OCI-LY3 (cell line): ENCODE measurements at regions not wholly inside any gene's neighbourhood (a gene's known extent, or its start where the extent isn't known, plus 50 kb on each side); places are given as distances from the start of the nearest gene placed in this dataset.

Source experiments
- H2AFZ ChIP-seq: fragments of 200-600, 300-600 bp; shearing (Covaris generic); 2 replicates; pipeline ENCODE4 v1.6.0; 2014; ENCODE audit warnings: antibody characterized with exemption, low read depth, low read length
- H3K27ac ChIP-seq: fragments of 200-600, 300-600 bp; sonication (generic); 2 replicates; pipeline ENCODE4 v1.5.1; 2014; ENCODE audit warnings: mild to moderate bottlenecking, low read length, moderate library complexity, mixed read lengths
- H3K27me3 ChIP-seq: fragments of 200-600, 300-600 bp; sonication (generic); 2 replicates; pipeline ENCODE4 v1.6.1; 2014; ENCODE audit warnings: low read depth, low read length, mixed read lengths
- H3K36me3 ChIP-seq: fragments of 200-600, 300-600 bp; sonication (generic); replicated peaks from 2 replicates; pipeline ENCODE3; 2014; ENCODE audit warnings: low read depth, low read length, mixed read lengths
- H3K4me1 ChIP-seq: fragments of 300-600, 200-600 bp; sonication (generic); 2 replicates; pipeline ENCODE4 v1.6.1; 2014; ENCODE audit warnings: low read length, mixed read lengths
- H3K4me2 ChIP-seq: fragments of 200-600, 300-600 bp; sonication (generic); 2 replicates; pipeline ENCODE4 v1.6.1; 2014; ENCODE audit warnings: low read length, mixed read lengths
- H3K4me3 ChIP-seq: fragments of 300-600, 200-600 bp; sonication (generic); 2 replicates; pipeline ENCODE4 v1.5.1; 2014; ENCODE audit warnings: antibody characterized with exemption, mild to moderate bottlenecking, low read length, moderate library complexity
- H3K79me2 ChIP-seq: fragments of 300-600, 200-600 bp; shearing (Covaris generic); 2 replicates; pipeline ENCODE4 v1.6.1; 2014; ENCODE audit warnings: mild to moderate bottlenecking, low read length, mixed read lengths
- H3K9ac ChIP-seq: fragments of 300-600, 200-600 bp; shearing (Covaris generic); 2 replicates; pipeline ENCODE4 v1.6.0; 2014; ENCODE audit warnings: mild to moderate bottlenecking, low read length, moderate library complexity
- H3K9me3 ChIP-seq: fragments of 200-600, 300-600 bp; shearing (Covaris generic); 2 replicates; pipeline ENCODE4 v1.6.1; 2014; ENCODE audit warnings: low read length, mixed read lengths; ENCODE audit not compliant: insufficient read depth
- H4K20me1 ChIP-seq: fragments of 200-600, 300-600 bp; sonication (generic); 2 replicates; pipeline ENCODE4 v1.6.1; 2016; ENCODE audit warnings: low read length, mixed read lengths; ENCODE audit not compliant: insufficient read depth
- CTCF ChIP-seq: fragments of 200-600, 300-600 bp; sonication (generic); IDR thresholded peaks from 2 replicates; pipeline ENCODE4 v1.5.1; 2014; ENCODE audit warnings: antibody characterized with exemption, low read length, low read depth
- EZH2phosphoT487 ChIP-seq: fragments of 200-600 bp; shearing (Covaris generic); IDR thresholded peaks from 2 replicates; pipeline ENCODE4 v1.6.1; 2018; ENCODE audit warnings: antibody characterized with exemption, mixed run types, low read depth

GRCh38 chr2:235360446-235360845 lies 133.4 kb upstream of the AGAP1 start:
- Histone ChIP-seq H3K4me3 (no peak overlapping the region), H3K27ac (no peak overlapping the region), H3K4me2 (no peak overlapping the region), H3K79me2 (no peaks in the 10 kb centered on the region), H2AFZ (no peak overlapping the region), H3K9ac (no peak overlapping the region), H3K36me3 (no peaks in the 10 kb centered on the region), H4K20me1 (no peaks in the 10 kb centered on the region), H3K4me1 (no peaks in the 10 kb centered on the region), H3K27me3 (no peaks in the 10 kb centered on the region), H3K9me3 (no peaks in the 10 kb centered on the region)
- TF ChIP-seq CTCF: no peak
- TF ChIP-seq EZH2phosphoT487: no peak

- no peak overlapping the region for H3K4me3 ChIP-seq
- no peak for TF ChIP-seq EZH2phosphoT487
- no peak for TF ChIP-seq CTCF
- H3K27me3 ChIP-seq: no peaks in the 10 kb centered on the region
These were observed 128.1 kb upstream of the AGAP1 start for GRCh38 chr2:235365743-235366142.

GRCh38 chr2:235366390-235366789 lies 127.5 kb upstream of the AGAP1 start:
- H3K79me2 ChIP-seq: no peaks in the 10 kb centered on the region
- no peaks in the 10 kb centered on the region for H4K20me1 ChIP-seq
- H3K27ac ChIP-seq: no peak overlapping the region
- no peaks in the 10 kb centered on the region for H3K27me3 ChIP-seq
- H3K9me3 ChIP-seq: no peaks in the 10 kb centered on the region
- H3K4me2 ChIP-seq: no peak overlapping the region
- TF ChIP-seq CTCF (no peak), EZH2phosphoT487 (no peak)
- H3K4me1 ChIP-seq: no peaks in the 10 kb centered on the region
- H3K9ac ChIP-seq: no peak overlapping the region
- H3K36me3 ChIP-seq: no peaks in the 10 kb centered on the region
- H2AFZ ChIP-seq: no peak overlapping the region
- H3K4me3 ChIP-seq: no peak overlapping the region

More at GRCh38 chr2:235365743-235366142, 128.1 kb upstream of the AGAP1 start:
- no peaks in the 10 kb centered on the region for H4K20me1 ChIP-seq
- no peak overlapping the region for H3K27ac ChIP-seq
- H3K4me2 ChIP-seq: no peak overlapping the region
- H3K36me3 ChIP-seq: no peaks in the 10 kb centered on the region
- no peak overlapping the region for H2AFZ ChIP-seq
- no peaks in the 10 kb centered on the region for H3K4me1 ChIP-seq
- no peak overlapping the region for H3K9ac ChIP-seq
- no peaks in the 10 kb centered on the region for H3K9me3 ChIP-seq
- no peaks in the 10 kb centered on the region for H3K79me2 ChIP-seq

GRCh38 chr2:235366807-235367206 lies 127.0 kb upstream of the AGAP1 start:
- Histone ChIP-seq H3K27me3 (no peaks in the 10 kb centered on the region), H3K27ac (no peak overlapping the region), H3K4me1 (no peaks in the 10 kb centered on the region), H4K20me1 (no peaks in the 10 kb centered on the region), H2AFZ (no peak overlapping the region), H3K4me2 (no peak overlapping the region), H3K9ac (no peak overlapping the region), H3K4me3 (no peak overlapping the region), H3K9me3 (no peaks in the 10 kb centered on the region), H3K36me3 (no peaks in the 10 kb centered on the region), H3K79me2 (no peaks in the 10 kb centered on the region)
- TF ChIP-seq EZH2phosphoT487 (no peak), CTCF (no peak)
